ENCODE measurements at regions not wholly inside any gene's neighbourhood (a gene's known extent, or its start where the extent isn't known, plus 50 kb on each side); places are given as distances from the start of the nearest gene placed in this dataset.

DNA sequence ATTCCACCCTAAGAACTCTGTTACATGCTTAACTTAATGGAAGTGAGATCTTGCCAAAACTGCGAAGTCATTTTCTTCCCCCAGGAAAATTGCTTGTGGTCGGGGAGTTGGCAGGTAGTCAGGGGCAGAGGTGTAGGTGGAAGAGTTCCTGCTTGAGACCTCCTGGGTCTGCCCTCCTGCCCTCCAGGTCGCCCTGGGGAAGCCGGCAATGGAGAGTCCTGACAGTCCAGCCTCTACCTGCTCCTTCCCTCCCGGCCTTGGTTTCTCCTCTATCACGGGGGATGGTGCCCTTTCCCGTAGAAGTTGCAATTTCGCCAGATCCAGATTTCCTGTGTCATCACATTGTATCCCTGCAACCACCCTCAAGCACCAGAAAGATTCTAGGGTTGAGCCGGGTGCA lies 463.8 kb downstream of the MATN1 start:
- DNase-seq: no peak

DNA sequence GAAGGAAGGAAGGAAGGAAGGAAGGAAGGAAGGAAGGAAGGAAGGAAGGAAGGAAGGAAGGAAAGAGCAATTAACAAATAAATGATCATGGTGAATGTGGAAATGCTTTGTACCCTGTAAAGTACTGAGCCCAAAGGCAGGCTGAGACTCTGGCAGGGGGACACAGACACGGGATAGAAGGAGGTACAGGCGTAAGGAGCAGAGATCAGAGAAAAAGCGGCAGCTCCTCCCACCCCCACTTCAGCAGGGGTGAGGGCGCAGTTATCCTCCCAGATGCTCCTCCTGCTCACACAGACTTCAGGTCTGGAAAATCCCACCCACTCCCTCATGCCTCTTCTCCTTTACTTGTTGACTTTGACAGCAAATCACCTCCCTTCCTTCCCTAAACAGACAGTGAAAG lies 464.5 kb downstream of the MATN1 start:
- no peak for DNase-seq

DNA sequence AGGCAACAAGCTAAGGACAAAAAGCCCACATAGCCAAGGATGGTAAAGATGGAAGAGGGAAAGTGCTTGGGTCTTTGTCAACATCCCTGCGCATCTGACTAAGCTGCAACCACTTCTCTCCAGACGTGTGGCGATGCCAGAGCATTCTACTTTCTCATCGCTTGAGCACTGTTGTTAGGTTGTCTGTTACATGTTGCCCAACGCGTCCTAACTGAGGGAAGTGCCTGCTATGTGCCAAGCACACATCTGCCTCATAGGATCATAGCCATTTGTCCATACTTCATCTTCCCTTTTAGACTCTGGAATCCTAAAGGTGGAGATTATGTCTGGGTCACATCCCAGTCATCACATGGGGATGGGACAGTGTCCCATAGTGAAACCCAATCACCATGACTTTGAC lies 464.9 kb downstream of the MATN1 start:
- DNase-seq: no peak

DNA sequence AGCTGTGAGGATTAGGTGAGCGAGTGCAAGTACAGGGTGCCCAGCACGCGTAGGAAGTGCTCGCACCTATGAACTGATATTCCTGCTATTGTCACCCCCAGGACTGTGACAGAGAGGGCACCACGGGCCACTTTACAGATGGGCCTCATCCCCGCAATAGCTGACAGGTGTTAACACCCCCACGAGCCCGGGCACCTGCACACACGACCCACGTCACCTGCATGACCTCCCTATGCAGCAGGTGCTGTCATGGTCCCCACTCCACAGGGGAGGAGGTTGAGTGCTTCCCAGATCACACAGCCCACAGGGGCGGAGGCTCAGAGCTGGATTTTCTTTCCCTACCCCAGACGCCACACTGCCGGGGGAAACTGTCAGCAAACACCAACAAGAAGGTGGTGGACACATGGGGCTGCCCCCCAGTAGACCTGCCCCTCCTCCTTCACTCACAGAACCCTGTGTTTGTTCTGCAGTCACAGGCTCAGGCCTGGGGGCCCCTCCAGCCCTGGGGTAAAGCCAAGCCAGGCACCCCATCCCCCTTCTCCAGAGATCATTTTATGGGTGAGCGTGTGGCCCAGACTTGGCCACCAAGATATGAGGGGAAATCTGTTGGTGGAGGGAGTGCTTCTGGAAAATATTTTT lies 465.5 kb downstream of the MATN1 start:
- no peak for DNase-seq

DNA sequence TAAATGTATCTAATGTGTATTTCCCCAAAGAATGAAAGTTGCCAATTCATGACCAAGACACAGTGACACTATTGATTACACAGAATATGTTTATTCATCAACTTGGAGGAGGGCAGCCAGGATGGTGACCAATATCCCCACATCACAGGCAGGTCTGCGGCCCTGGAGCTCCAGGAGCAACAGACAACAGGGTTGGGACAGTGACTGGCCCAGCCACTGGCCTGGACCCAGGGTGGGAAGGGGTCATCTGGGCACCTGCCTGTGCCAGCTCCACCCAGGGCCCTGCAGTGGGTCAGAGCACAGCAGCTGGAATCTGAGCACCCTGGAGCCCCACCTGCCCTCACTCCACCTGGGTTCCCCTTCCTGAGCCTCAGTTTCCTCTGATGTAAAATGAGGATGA lies 466.1 kb downstream of the MATN1 start:
- DNase-seq: no peak

DNA sequence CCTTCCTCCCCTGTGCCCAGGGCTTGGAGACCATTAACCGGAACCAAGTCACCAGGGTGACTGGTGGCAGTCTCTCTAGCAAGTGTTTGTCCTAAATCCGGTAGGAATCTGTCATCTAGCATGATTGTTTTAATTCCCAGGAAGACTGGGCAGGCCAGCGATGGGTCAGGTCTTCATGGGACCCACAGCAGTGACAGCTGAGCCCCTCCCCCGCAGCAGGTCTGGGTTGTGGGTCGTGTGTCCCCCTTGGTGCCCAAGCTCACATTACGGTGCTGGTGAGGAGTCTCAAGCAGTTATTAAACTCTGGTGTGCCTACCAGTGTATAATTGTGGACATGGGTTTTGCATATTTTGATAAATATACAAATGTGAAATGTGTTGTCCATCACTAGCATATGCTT lies 466.5 kb downstream of the MATN1 start:
- DNase-seq: no peak

DNA sequence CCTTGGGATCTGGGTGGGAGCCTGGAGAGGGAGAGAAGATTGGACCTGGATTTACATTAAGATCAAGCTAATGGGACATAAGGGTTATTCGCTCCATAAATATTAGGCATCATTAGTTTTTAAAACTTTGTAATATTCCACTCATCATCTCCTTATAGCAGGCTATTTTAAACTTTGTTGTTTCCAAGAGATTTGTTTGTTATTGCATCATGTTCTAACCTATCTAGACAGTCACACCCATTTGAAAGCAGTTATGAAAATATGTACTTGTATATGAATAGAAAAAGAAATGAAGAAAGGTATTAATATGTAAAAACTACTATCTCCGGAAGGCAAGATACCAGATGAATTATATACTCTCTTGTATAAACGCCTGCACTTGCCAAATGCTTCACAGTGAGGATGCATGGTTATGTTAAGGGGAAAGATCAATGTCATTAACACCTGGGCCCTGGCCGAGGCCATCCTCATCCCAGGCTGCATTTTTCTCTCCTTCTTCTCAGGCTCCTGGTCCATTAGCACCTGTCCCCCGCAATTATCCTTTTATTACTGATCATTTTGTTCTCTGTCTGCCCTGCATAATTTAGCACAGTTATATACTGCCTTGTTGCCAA lies 468.2 kb downstream of the MATN1 start:
- DNase-seq: no peak

DNA sequence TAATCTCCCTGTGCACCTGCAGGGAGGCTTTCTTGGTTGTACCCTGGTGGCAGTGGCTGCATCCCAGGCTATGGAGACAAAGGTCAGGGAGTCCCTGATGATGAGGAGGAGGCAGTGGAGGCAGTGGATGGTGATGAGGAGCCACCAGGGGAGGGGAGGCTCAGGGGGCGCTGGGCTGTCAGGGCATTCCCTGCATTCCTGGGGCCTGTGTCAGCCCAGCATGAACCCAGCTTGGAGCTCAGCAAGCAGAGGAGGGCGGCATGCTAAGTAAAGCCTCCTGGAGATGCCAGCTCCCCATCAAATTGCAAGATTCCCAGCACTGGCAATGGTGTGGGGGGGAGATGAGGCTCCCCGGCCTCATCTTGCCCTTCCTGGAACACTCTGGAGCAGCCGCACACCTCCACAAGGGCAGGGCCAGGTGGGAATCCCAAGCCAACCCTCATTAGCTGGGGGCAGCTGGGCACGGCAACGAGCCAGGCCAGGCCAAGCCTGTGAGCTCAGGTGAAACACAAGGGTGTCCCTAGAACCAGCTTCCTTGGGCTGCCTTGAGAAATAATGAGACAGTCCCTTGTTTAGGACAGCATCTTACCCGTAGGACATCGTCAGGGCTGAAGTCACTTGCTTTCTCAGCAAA lies 469.5 kb downstream of the MATN1 start:
- no peak for DNase-seq

DNA sequence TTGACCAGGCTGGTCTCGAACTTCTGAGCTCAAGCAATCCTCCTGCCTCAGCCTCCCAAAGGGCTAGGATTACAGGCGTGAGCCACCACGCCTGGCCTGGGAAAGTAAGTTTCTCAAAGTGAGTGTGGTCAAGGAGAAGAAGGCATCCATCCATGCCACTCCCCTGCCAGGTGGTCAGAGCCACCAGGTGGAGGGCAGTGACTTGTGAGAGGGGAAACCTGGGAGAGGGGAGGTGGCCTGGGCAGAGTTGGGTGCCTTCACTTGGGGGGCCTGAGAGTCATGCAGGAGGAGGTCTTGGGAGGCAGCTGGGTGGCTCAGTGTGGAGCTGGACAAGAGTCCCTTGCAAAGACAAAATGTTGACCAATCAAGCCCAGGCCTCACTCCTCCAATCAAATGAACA lies 470.0 kb downstream of the MATN1 start:
- DNase-seq: no peak

DNA sequence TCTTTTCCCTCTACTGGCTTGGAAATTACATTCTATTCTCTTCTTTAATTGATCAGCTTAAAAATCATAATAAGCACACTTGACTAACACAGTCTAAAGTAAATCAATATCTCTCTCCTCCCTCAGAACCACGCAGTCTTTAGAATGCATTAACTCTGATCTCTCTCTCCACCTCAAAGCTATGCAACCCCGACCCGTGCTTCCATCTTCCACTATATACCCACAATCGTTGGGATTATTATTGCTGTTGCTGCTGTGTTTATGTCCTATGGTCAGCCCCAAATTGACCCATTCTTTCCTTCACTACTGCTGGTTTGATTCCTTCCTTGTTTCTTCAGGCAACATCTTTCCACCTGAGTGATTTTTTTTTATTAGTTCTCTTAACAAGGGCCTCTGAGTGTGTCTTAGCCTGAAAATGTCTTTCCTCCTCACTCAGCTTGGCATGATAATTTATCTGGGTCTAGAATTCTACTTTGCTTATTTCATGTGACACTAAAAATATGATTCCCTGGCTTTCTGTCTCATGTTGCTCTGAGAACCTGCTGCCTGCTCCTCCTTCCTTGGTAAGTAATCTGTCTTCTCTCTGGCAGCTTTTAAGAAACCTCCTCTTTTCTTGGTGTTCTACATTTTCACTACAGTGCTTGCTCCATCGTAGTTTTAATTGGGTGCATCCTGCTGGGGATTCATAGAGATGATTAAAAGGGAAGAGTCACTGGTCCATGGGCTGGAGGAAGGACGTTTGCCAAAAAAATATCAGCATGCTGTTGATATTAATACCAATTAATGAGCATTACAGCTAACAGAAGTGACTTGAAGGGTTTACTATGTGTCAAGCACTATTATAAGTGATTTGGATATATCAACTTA lies 472.2 kb downstream of the MATN1 start:
- DNase-seq: no peak

DNA sequence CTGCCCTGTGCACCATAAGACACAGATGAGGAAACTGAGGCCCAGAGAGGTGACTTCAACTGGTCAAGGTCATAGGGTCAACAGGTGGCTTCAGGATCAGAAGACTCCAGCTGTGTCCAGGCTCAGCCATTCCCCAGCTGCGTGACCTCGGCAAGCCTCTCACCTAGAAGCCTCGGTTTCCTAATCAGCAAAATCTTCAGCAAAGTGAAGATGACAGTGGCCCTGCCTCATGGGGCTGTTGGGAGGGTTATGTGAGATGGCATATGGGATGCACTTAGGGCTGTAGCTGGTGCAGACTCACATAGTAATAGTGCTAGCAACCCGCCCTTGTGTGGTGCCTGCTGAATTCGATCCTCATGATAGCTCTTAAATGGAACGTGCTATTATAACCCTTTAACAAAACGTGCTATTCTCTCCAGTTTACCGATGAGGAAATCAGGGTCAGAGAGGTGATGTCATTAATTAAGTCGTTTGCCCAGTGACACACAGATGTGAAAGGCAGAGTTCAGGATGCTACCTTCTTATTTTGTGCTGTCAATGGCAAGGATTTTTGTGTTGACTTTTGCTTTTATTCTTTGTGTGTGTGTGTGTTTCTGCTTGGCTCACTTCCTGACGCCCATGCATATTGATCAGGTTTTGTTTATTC lies 472.9 kb downstream of the MATN1 start:
- DNase-seq: no peak

DNA sequence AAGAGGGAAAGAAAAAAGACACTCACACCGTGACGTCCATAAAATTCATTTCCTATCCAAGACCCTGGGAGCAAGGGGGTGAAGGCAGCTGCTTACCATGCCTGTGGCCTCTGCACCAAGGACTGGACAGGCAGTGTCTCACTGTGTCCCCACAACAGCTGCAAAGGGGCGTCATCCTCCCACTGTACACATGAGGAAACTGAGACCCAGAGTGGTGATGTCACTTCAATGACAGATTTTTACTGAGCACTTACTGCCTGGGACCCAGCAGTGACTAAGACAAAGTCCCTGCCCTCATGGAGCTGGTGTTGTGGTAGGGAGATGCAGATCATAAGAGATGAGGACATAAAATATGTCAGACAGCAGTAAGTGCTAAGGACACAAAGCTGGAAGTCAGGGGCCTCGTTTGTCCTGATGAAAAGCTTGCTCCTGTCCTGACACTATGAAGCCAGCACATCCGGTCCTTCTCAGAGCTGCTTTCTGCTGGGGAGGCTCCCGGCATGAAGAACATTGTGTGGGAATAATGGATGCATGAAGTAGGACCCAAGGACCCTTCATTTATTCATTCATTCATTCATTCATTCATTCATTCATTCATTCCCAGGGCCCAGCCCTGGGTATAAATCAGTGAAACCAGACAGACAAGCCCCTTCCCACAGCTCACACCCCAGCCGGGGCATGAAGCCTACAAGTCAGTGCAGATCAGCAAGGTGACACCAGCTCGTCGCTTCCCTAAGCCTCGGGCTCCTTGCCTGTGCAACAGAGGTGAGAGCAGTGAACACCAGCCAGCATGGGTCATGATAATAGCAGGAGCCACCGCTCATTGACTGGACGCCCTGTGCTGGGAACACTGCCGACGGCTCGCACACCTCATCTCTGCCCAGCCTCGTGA lies 473.7 kb downstream of the MATN1 start:
- DNase-seq: no peak

DNA sequence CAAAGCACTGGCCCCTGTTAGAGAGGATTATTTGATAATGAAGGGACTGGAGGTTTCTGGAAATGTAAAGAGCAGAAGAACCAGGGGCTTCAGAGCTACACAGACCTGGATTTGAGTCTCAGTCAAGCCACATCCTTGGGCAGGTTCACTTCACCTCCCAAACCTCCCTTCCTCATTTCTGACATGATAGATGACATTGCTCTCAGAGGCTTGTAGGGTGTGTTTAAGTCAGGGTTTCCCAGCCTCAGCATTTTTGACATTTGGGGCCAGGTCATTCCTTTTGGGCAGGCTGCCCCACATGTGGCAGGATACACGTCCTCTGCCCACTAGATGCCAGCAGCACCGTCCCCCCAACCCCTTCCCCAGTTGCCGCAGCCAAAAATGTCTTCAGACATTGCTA lies 474.6 kb downstream of the MATN1 start:
- DNase-seq: no peak

DNA sequence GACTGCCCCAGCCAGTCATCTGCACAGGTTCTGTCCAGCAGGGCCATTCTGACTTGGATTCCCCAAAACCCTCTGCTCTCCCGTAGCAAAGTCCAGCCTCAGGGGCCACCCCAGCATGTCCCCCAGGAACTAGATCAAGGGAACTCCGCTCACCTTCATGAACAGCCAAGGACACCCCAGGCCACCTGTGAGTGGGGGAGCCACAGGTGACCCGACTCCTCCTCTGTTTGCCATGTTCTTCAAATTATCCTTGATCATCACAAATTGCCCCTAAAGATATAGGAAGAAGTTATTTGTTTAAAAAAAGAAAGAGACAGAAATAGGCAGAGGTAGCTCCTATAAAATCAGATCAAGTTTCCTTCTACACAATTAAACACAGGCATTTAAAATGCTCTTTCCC lies 475.0 kb downstream of the MATN1 start:
- DNase-seq: no peak

DNA sequence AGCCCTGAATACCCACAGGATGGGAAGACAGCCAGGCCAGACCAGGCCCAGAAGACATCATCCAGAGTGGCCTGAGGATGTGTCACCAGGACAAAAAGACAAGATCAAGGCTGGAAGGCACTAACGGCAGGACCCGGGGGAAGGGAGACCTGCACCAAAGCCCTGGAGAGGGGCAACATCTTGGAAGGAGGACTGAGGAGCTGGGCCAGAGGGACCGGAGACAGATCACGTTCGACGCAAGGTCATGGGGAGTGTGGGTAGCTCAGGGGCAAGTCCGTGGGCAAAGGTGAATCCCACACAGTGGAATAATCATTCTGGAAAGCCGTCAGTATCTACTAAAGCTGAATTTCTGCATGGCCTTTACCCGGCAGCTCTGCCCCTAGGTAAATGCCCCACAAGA lies 478.6 kb downstream of the MATN1 start:
- no peak for DNase-seq

DNA sequence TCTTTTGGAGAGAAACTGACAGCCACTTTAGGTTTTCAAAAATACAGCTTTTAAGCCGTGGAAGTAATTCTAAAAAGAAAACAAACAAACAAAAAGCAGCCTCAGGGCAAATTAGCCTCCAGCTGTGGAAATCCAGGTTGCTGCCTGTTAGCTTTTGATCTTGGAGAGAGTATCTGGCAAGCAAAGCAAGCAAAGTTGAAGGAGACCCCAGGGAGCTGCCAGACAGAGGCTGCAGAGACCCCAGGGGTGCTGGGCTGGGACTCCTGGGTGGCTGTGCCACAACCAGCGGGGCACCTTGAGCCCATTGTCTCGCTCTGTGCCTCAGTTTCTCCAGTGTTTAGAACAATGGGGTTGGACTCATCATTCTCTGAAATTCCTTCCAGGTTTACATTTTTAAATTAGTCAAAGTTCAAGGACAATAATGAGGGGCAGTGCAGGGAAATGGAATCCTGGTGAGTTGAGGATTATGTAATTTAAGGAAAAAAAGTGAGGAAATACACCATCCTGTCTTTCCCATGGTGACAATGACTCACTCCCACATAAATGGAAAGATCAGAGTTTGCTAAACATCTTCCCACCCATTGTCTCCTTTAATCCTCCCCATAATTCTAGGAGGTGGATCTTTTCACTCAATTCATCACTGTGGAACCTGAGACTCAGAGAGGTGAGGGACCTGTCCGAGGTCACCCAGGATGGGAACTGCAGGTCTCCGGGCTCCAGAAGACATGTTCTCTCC lies 480.5 kb downstream of the MATN1 start:
- no peak for DNase-seq

DNA sequence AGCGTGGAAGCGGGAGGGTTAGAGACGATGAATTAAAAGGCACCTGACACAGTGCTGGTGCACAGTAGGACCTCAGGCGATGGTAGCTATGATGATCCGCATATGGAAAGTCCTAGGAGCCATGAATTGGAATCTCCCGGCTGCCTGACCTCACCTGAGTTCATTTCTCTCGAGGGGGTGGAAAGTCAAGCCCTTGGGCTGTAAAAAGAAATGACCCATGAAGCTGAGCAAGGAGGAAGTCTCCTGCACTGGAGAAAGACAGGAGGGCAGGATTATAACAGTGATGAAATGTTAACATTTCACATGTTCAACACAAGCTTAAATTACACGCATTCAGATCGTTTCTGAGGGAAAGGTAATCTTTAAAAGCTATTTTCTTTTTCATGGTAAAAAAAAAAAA lies 481.2 kb downstream of the MATN1 start:
- DNase-seq: no peak

DNA sequence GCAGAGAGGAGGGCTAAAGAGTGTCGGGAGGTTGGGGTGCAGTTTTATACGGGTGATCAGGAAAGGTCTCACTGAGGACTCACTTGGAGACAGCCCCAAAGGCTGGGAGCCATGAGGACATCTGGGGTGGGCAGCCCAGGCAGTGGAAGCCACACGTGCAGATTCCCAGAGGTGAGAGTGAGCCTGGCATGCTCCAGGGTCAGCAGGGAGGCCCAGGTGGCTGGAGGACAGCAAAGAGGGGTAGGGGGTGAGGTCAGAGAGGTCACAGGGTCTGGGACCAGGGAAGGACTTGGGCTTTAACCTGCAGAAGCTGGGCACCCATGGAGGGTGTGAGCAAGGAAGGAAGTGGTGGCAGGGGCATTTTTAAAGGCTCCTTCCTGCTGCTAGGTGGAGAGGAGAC lies 481.7 kb downstream of the MATN1 start:
- DNase-seq: no peak

DNA sequence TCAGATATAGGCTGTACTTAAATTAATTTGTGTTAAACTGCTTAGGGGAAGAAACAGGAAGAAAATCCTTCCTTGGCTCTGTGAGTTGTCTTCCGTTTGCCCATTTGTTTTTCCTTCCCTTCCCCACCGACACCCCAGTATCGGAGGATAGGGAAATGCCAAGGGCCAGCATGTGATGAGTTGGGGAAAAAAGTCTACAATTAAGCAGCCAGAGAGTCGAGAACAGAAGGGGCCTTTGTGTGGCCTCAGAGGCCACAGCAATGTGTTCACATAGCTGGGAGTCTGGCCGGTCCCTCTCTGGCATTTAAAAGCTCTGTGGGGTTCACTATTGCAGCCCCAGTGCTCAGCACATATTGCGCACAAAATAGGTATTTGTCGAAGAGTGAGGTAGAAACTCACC lies 489.3 kb downstream of the MATN1 start:
- no peak for DNase-seq

DNA sequence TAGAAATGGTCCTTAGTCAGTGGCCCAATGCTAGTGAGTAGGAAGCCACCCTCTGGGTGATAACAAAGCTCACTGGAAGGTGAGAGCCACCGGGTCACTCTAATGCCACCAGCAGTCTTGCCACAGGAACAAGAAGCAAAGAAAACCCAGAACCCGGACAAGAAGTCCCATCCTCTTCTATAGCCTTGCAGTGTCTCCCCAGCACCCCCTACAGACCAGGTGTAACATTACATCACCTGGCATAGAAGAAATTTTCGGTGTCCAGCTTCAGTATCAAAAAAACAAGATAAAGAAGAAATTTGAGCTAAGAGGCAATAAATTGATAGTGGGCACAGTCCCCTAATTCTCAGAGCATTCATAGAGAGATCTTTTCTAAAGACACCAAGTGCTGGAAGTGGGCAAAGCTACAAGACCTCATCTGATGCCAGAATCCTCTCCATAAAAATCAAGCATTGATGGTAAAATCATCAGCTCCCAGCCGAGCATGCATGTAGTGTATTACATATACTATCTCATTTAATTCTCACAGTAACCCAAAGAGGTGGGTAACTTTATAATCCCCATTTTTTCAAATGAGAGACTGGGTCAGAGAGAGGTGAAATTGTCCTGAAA lies 491.0 kb downstream of the MATN1 start:
- DNase-seq: peak; percentile 33

DNA sequence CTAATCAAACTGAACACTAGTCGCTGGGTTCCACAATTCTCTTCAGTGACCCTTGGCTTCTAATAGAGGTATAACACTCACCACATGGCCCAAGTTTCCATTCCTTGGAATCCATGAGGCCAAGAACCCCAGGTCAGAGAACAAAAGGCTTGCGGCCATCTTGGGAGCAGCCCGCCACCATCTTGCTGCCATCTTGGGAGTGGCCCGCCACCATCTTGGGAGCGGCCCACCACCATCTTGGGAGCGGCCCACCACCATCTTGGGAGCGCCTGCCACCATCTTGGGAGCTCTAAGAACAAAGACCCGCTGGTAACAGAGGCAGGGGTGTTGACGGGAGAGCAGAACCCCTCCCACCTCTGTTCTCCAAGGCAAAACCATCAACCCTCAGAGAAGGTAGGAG lies 493.4 kb downstream of the MATN1 start:
- no peak for DNase-seq
